Thoracic aorta (tissue), 2 donors: ENCODE measurements at regions not wholly inside any gene's neighbourhood (a gene's known extent, or its start where the extent isn't known, plus 50 kb on each side); places are given as distances from the start of the nearest gene placed in this dataset.

Experiments used
- ATAC-seq: fragments of 150-250 bp; one replicate; pipeline ENCODE4 v1.8.0; 2017; ENCODE audit warnings: low read depth; ENCODE audit not compliant: insufficient number of reproducible peaks, low FRiP score
- DNase-seq: peaks from one replicate; pipeline ENCODE4 v3.0.0-alpha.2; 2020; ENCODE audit warnings: low spot score
- H3K27ac ChIP-seq, 2 donors: fragments of 200-600 bp; sonication (generic); 1 replicate in 1 of 2; 2 replicates in 1 of 2; pipeline ENCODE4 v1.5.1; 2016; ENCODE audit warnings: mild to moderate bottlenecking in 2 of 2, moderate library complexity in 2 of 2
- H3K27me3 ChIP-seq: fragments of 200-600 bp; sonication (generic); replicated peaks from 2 replicates; pipeline ENCODE4 v1.6.0; 2016; ENCODE audit warnings: mild to moderate bottlenecking; ENCODE audit not compliant: insufficient read depth
- H3K36me3 ChIP-seq: fragments of 200-600 bp; sonication (generic); one replicate; pipeline ENCODE4 v1.5.1; 2016
- H3K4me1 ChIP-seq, 2 donors: fragments of 200-600 bp; sonication (generic); 1 replicate in 1 of 2; 2 replicates in 1 of 2; pipeline versions ENCODE4 v1.5.1 to v1.6.0; 2016; ENCODE audit warnings: low read depth in 2 of 2, mild to moderate bottlenecking in 1 of 2; ENCODE audit not compliant: control insufficient read depth in 1 of 2
- H3K4me3 ChIP-seq: fragments of 200-600 bp; sonication (generic); 2 replicates; pipeline ENCODE4 v1.5.1; 2016; ENCODE audit warnings: mild to moderate bottlenecking
- H3K9me3 ChIP-seq: fragments of 200-600 bp; sonication (generic); 2 replicates; pipeline ENCODE4 v1.5.1; 2016
- TF ChIP-seq, protein P1 (sequence below): fragments of 200-600 bp; sonication (generic); IDR thresholded peaks from one replicate; pipeline ENCODE4 v1.5.1; 2019; ENCODE audit warnings: antibody characterized with exemption

DNA sequence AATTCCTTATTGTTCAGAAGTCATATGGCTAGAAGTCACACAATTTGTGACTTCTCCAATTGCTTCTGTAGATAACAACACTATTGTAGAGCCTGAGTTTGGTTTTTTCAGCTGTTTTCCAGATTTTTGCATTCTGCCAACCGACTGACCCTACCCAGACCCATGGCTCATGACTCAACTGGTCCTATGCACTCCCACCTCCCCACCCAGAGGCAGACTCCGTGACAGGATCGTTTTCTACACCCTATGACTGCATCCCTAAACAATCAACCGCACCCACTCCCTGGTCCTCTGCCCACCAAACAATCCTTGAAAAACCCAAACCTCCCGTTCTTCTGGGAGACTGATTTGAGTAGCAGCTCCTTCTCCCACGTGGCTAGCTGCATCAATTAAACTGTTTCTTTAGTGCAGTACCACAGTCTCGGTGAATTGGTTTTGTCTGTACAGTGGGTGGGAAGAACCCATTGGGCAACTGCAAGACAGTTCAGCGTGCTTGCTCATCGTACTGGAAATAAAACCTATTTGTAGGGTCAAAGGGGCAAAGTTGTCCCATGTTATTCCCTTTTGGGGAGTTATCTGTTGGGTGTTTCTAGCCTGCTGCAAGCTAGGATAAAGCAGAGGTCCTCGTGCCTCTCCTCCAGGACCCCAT, 150.3 kb upstream of the FAM20C start:
- no peak overlapping the region for H3K4me3 ChIP-seq
- H3K9me3 ChIP-seq = no peaks in the 10 kb centered on the region
- no peaks in the 10 kb centered on the region for H3K4me1 ChIP-seq
- ATAC-seq (no peak), DNase-seq (no peak)
- no peak overlapping the region for H3K27ac ChIP-seq
- no peaks in the 10 kb centered on the region for H3K27me3 ChIP-seq
- TF ChIP-seq, protein P1, sequence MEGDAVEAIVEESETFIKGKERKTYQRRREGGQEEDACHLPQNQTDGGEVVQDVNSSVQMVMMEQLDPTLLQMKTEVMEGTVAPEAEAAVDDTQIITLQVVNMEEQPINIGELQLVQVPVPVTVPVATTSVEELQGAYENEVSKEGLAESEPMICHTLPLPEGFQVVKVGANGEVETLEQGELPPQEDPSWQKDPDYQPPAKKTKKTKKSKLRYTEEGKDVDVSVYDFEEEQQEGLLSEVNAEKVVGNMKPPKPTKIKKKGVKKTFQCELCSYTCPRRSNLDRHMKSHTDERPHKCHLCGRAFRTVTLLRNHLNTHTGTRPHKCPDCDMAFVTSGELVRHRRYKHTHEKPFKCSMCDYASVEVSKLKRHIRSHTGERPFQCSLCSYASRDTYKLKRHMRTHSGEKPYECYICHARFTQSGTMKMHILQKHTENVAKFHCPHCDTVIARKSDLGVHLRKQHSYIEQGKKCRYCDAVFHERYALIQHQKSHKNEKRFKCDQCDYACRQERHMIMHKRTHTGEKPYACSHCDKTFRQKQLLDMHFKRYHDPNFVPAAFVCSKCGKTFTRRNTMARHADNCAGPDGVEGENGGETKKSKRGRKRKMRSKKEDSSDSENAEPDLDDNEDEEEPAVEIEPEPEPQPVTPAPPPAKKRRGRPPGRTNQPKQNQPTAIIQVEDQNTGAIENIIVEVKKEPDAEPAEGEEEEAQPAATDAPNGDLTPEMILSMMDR = no peak
- H3K36me3 ChIP-seq = no peaks in the 10 kb centered on the region

DNA sequence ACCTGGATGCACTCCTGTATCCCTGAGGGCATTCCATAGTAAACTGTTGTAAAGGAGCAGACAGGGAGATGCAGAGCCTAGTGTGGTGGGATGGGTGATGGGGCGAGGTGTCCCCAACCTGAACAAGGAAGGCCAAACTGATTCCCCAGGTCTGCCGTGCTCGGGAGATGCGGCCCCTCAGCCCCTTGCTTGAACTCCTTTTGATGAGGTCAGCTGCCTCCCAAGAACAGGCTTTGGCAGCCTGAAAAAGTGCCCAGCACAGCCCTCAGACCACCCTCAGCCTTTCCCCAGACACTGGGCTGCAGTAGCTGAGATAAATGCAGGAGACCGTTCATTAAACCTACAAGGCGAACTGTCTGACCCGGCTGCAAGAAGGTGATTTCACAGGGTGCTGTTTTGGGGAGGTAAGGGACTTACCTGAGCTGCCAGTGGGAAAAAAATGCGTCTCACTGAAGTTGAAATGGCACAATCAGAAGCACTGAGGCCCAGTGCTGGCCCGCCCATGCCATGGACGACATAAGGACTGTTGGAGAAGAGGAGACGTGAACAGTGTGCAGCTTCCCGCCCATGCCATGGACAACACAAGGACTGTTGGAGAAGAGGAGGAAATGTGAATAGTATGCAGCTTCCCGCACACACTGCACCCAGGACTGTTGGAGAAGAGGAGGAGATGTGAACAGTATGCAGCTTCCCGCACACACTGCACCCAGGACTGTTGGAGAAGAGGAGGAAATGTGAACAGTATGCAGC, 148.4 kb upstream of the FAM20C start:
- no peak overlapping the region for H3K4me3 ChIP-seq
- DNase-seq (no peak), ATAC-seq (no peak)
- H3K9me3 ChIP-seq = no peaks in the 10 kb centered on the region
- no peaks in the 10 kb centered on the region for H3K27me3 ChIP-seq
- H3K36me3 ChIP-seq = no peaks in the 10 kb centered on the region
- H3K4me1 ChIP-seq = no peaks in the 10 kb centered on the region
- TF ChIP-seq, protein P1 = no peak
- H3K27ac ChIP-seq = no peak overlapping the region

DNA sequence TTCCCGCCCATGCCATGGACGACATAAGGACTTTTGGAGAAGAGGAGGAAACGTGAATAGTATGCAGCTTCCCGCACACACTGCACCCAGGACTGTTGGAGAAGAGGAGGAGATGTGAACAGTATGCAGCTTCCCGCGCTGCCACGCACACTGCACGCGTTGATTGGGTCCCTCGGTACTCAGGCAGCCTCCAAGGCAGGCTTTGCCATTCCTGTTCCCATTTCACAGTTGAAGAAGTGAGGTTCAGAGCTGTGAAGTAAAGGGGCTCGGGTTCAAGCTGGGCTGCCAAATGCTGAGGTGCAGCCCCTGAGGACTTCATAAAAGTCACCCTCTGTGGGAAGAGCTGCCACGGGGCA, 147.9 kb upstream of the FAM20C start:
- Histone ChIP-seq H3K4me1 (no peaks in the 10 kb centered on the region), H3K36me3 (no peaks in the 10 kb centered on the region), H3K27ac (no peak overlapping the region), H3K9me3 (no peaks in the 10 kb centered on the region), H3K4me3 (no peak overlapping the region), H3K27me3 (no peaks in the 10 kb centered on the region)
- TF ChIP-seq, protein P1 = no peak
- DNase-seq (no peak), ATAC-seq (no peak)

DNA sequence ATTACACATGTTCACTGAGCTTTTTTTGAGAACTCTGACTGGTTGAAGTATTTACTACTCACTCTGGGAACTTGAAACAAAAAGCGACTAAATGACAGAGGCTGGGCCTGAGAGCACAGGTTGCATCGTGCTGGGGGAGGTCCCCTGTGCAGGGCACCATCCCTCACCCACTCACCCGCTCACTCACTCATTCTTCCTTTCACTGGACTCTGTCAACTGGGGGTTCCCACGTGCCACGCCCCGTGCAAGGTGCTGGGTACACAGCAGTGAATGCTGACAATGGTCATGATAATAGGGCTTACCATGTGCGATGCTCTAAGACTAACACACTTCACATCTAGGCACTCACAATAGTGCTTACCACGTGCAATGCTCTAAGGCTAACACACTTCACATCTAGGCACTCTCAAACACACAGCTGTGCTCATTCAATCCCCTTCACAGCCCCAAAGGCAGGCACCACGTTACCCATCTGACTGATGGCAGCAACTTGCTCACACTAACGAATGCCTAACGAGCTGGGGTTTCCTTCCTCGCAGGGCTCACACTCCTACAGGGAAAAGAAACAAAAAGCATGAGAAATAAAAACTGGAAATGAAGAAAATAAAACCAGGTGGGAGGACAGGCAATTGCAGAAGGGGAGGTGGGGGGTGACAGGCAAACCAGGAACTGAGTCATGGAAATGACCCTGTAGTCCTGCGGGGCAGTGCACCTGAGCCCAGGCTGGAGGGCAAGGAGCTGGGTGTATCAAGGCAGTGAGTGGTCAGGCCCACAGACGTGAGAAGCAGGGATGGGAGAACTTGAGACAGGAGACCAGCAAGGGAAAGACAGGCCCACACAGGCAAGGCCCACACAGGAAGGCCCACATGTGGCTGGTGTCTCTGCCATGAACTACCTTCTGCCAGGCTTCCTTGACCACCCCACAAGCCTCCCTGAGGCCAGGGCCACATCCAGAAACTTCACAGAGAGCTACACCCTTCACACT, 147.0 kb upstream of the FAM20C start:
- Histone ChIP-seq H3K36me3 (no peaks in the 10 kb centered on the region), H3K27me3 (no peaks in the 10 kb centered on the region), H3K27ac (no peak overlapping the region), H3K9me3 (no peaks in the 10 kb centered on the region), H3K4me1 (no peaks in the 10 kb centered on the region), H3K4me3 (no peak overlapping the region)
- no peak for ATAC-seq
- TF ChIP-seq, protein P1 = no peak
- DNase-seq = no peak
